ENCODE measurements at regions not wholly inside any gene's neighbourhood (a gene's known extent, or its start where the extent isn't known, plus 50 kb on each side); places are given as distances from the start of the nearest gene placed in this dataset.

DNA sequence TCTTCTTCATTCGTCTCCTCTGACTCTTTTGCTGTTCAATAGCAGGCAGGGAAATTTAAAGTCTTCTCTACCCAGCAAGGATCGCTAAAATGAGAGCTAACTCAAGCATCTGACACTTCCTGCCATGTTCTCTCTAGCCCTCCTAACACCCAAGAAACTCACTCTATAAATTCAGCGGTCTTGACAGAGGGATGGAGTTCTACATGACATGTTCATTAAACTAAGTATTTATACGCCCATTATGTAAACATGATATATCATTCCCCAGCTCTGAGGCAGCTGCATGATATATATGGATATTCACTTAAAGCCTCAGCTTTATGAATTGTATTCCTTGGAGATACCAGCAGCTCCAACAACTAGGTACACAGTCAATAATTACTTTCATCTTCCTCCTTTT is 231.0 kb downstream of the METTL4 start:
- no peak for TF ChIP-seq CTCF (IDR thresholded peaks at IDR 0.05)

DNA sequence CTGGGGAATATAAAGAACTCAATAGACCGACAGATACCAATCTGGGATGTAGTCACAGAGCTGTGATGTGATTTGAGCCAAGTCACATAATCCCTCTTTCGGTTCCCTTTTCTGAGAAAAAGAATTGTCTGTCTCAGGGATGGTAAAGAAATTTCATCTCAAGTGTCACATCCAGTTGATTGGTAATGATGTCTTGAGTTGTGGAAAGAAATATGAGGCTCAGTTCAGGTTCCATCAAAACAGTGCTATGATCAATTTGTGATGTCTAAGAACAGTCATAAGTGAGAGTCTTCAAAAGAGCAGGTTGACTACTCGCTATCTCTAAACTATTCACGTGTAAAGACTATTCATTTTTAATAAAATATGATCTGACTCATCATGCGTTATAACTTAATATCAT is 223.3 kb downstream of the METTL4 start:
- no peak for TF ChIP-seq CTCF (IDR thresholded peaks at IDR 0.05)

- no peak for TF ChIP-seq CTCF (IDR thresholded peaks at IDR 0.05)
Measured at GRCh38 chr18:2351126-2351850, 220.0 kb downstream of the METTL4 start.

- no peak for TF ChIP-seq CTCF (IDR thresholded peaks at IDR 0.05)
Measured at GRCh38 chr18:2354292-2354691, 217.0 kb downstream of the METTL4 start.

- TF ChIP-seq CTCF (IDR thresholded peaks at IDR 0.05): no peak
Measured at GRCh38 chr18:2356906-2357305, 214.4 kb downstream of the METTL4 start.

DNA sequence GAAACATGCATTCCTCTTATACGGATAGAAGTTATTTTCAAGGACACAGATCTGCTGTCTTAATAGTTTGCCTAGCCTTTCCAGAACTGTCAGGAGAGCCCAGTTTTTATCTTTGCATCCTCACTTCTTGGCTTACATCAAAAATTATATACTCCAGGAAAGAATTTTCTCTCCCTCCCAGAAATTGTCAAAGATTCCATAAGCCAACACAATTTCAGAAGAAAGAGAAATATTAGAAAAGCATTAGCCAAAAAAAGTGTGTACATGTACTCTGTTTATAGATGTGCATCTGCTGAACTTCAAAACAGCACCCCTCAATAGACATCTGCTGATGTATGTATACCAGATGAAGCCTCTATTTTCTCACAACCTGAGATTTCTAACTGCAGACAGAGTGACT is 210.4 kb downstream of the METTL4 start:
- TF ChIP-seq CTCF (IDR thresholded peaks at IDR 0.05): no peak

GRCh38 chr18:2368102-2368501 is 203.2 kb downstream of the METTL4 start:
- no peak for TF ChIP-seq CTCF (IDR thresholded peaks at IDR 0.05)

- no peak for TF ChIP-seq CTCF (IDR thresholded peaks at IDR 0.05)
Measured at GRCh38 chr18:2376707-2377106, 194.6 kb downstream of the METTL4 start.

All from LNCAP (cell line).